ENCODE measurements at regions not wholly inside any gene's neighbourhood (a gene's known extent, or its start where the extent isn't known, plus 50 kb on each side); places are given as distances from the start of the nearest gene placed in this dataset.

DNA sequence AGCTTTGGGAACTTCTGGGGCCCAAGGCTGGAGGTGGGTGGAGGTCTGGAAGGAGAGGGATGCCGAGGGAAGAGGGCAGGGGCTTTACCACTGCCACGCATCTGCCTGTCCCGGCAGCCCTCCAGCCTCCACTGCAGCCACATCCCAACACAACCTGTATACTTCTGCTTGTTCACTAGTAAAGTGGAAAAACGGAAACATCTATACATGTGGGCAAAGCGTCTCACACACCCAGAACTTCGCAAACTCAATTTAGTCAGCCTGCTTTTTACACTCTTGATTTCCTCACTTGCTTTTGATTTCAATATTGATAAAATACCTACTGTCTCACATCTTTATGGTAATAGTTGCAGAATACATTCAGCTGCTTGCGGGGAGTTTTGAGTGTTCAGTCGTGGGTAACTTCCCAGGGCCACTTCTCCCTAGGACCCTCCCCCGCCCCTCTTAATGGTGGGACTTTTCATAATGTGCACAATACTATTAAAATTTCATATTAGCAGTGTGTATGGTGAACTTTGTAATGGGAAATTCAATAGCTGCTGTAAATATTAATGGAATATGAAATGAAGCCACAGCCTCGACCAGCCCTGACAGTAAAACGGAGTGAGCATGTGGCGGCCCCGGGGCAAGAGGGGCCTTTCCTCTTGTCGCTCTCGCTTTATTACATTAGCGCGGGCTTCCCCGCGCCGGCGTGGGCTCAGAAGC lies 85.2 kb downstream of the NR2F2 start:
- DNase-seq: no peak

DNA sequence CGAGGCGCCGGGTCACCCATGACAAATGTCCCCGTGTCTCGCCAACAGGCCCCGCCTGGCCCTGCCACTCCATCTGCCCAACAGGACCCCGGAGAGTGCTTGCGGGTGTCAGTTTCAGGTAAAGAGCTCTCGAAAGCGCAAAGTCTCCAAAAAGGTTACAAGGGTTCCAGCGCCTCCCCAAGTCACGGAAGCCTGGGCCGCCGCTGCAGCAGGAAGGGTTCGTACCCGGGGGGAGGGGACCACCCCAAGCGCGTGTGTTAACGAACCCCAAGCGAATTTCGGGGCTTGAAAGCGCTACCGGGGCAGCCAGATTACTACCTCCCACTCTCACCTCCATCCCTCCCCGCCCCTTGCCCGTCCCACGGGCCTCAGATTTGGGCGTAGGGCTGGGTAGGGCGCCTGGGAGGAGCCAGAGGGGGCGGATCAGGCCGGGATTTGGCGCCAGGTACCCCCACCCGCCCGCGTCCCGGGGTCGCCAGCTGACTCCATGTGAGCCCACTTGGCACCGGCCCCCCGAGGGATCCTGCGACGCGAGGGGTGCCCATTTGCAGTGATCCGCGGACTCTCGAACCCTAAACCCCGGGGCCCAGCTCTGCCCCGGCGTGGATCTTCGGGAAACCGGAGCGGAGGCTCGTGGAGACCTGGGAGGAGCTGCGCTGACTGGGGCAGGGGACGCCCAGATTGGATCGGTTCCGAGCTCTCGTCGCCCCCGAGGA lies 85.9 kb downstream of the NR2F2 start:
- no peak for DNase-seq

DNA sequence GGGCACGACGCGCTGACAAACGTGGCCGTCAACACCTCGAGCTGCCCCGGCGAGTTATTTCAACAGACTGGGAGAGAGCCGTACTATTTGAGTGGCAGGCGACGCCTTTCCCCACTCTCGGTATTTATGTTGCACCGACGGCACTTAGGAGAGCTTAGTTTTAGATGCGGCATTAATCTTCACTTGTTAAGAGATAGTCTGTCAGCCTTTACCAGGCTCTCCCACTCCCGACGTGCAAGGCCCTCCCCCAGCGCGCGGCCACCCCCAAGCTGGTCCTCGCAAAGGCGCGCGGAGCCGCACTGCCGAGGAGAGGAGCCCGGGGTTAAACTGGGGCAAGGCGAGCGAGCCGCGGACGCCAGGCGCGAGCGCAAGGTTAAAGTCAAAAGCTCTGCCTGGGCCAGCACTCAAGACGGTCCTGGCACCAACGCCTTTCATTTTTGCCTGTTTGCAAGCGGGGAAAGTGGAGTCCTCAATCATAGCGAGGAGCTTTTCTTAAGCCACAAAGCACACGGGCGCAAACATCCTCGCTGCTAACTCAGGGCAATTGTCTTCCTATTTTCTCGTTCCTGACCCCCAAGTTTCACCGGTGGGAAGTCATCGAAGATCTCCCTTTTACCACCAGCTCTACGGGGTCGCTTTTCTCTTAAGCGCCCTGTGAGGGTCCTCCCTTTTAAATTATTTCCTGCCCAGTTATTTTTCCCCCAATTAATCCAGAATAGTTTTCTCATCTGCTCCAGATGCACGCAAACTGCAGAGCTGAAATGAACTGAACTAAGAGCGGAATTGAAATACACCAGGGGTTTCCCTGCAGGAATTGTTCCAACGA lies 86.6 kb downstream of the NR2F2 start:
- no peak for DNase-seq

DNA sequence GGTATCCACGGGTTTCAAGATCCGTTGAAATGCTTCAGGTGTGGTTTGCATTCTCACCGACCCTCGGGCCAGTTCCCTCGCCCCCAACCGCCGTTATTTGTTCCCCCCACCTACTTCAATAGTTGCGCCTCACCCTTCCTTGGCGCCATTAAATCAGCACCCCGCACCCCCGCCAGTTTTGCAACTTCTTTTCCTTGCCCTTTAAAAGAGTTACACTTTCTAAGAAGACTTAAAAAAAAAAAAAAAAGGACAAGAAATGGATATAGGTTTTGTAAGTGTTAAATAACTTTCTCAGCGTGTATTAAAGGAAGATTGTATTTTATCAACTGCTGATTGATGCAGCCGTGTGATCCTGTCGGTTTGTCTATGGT lies 87.2 kb downstream of the NR2F2 start:
- no peak for DNase-seq

DNA sequence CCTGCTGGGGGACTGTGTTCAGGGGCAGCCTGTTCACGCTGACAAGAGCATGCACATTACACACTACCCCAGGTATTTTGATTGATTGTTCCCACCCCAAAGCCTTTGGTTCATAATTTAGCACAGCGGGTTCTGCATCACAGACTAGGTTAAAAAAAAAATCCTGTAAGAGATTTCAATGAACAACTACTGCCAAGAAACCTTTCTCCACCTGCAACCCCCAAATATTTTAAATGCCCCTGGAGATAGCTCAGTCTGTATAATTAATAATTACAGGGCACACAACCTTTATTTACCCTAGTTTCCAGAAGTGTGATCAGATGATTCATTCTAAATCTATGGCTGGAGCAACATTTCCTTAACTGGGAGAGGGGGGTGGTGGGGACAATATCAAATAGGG lies 87.6 kb downstream of the NR2F2 start:
- DNase-seq: no peak

DNA sequence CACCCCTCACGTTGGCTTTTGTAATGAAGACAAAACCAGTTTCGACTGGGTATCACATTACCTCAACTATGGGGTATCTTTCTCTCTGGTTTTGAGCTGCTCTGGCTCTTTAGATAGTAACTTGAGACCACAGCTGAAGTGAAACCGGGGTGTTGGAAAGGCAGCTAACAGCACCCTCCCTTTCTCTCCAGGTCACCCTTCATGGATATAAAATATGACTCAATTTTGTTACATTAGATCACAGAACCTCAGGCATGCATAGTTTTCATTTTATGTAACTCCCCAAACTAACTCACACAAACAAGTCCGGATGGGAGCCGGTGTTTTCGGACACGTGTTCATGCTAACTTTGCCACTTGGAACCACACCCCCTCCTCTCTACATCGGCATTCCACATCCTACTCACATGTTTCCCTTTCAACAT lies 90.7 kb downstream of the NR2F2 start:
- DNase-seq: no peak

DNA sequence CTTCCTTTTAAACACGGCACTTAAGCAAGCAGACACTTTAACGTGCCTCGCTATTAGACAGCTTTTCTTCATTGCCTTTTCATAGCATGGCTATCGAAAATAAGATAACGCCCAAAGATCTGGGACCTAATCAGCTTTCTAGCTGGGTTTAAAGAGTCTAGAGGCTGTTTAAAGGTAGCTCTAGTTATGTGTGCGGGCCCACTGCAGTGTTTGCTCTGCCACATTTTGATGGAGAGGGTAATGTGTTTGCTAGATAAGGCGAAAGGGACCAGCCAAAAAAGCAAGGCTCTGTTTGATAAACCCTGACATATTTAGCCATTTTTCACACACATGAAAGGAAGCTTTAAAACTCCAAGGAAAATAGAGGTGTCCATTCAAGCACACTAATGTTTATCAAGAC lies 91.6 kb downstream of the NR2F2 start:
- DNase-seq: no peak

DNA sequence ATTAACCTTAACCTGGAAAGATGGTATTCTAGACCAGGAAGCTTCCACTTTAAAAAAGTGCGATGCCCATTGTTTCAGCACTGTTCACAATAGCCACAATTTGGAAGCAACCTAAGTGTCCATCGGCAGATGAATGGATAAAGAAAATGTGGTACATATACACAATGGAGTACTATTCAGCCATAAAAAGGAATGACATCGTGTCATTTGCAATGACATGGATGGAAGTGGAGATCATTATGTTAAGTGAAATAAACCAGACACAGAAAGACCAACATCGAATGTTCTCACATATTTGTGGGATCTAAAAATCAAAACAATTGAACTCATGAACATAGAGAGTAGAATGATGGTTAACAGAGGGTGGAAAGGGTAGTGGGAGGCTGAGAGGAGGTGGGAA lies 94.2 kb downstream of the NR2F2 start:
- DNase-seq: no peak

DNA sequence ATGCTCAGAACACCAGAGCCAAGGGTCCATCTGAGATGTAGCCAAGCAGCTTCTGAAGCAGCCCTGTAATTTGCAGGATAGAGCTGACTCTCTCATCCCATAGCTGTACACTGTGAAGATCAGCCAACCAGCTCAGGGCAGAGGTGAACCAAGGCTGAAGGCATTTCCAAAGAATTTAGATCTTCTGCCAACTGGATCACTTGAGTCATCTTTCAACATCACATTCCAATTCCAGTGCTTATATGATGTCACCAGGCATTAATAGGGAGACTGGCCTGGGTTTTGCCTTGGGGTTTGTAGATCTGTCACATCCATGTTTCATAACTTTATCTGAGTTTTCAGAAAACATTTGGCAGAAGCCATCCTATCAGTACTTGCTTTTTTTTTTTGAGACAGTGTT lies 98.2 kb downstream of the NR2F2 start:
- no peak for DNase-seq

DNA sequence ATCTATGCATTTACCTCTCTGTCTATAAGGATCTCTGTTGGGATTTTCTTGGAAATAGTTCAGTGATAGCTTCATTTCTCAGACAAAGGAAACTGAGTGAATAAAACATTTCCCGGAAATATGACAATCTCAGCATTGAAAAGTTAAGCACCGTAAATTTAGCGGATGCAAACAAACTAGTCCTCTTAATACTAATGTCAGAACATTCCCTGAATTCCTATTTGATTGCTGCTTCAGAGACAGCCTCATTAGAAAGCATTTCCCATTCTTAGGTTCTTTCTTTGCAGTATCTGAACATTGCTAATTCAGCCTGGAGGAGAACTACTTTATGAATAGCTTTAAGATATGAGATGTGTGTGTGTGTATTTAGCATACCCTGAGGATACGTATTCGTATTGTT lies 101.3 kb downstream of the NR2F2 start:
- DNase-seq: no peak

DNA sequence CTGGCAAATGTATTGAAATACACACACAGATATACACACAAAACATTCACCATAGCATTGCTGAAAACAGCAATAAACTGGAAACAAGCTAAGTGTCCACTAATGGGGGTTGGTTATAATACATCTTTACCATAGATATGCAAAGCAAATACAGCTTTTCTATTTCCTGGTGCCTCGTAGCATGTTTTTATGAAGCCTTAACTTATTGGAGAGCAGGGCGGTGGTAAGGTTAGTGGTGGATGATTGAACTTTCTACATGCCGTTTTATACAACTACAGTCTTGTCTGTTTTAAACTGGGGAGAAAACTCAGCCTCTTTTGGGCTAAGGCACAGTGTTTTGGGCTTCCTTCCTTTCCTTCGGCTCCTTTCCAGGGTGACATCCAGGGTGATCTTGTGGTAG lies 104.5 kb downstream of the NR2F2 start:
- no peak for DNase-seq

DNA sequence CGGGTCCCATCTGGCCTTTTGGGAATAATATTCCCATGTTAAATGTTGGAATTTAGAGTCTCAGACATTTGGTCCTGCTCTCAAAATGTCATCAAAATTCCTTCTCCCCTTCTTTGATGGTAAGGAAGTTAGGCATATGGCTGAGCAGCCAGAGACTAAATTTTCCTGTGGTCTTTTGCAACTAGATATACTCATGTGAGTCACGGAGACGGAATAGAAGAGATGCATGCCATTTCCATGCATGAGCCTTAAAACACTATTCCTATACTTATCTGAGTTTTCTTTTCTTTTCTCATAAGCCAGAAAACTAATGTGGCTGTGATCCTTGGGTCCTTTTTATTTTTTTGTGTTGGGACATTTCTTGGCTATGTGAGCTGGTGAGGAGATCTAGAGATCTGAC lies 105.3 kb downstream of the NR2F2 start:
- DNase-seq: no peak

DNA sequence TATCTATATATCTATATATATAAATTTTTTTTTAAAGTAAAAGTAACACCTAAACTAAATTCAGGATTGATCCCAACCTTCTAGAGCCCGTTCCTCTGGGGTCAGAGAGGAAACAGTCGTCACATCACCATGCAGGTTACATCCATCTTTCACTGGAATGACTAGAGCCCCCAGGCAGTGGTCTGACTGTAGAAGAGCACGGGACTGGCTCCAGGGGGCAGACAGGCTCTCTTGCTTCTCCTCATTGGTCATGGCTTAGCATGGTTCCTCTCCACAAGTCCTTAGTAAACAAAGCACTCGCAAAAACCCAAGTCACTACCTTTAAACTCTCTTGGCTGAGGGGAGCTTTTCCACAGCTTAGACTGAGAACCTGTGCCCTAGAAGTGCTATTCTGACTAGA lies 110.5 kb downstream of the NR2F2 start:
- DNase-seq: no peak

DNA sequence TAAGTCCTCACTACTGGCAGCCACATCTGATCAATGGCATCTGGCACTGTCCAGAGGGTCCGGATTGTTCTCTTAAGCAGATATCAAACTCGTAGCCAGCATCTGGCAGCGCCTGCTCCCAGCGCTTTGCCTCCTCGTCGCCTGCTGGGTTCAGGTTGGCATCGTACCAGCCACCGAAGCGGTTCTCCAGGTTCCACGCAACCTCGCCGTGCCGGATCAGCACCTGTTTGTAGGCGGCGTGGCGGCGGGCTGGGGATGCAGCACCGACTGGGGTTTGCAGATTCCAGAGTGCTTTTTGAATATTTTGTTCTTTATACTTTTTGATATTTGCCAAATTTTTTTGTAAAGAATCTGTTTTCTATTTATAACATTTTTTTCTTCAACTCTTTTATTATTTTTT lies 111.6 kb downstream of the NR2F2 start:
- DNase-seq: no peak

DNA sequence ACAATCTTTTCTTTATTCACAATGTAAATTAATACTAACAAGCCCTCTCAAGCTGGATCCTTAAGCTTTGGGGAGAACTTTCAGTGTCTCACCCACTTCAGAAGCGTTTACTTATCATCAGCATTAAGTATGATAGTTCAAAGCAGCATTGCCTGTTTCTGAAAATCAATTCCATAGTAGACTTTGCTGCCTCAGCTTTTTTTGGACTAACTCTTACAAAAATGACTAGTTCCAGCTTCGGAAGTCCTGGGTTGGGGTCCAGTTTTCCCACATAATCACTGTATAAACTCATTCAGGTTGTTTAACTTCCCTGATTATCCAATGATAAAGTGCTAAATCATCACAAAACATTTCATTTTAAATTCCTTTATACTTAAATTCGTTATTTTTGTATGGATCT lies 114.4 kb downstream of the NR2F2 start:
- DNase-seq: no peak

DNA sequence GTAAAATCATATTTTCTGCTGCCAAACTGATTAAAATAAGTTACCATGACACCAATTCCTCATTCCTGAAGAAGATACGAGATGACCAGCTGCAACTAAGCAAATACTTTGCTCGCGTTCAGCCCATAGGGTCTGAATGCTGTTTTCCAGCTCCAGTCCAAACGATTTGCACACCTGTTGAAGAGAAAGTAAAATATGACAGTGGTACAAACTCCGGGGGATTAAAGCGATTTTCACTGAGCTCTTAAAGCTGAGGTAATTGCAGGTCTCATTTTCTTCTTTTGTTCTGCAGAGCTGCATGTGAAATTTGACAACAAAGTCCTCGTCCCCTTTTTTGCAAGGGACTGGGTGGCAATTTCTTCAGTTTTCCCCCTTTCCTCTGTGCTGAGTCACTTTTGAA lies 118.4 kb downstream of the NR2F2 start:
- DNase-seq: peak; percentile 3

DNA sequence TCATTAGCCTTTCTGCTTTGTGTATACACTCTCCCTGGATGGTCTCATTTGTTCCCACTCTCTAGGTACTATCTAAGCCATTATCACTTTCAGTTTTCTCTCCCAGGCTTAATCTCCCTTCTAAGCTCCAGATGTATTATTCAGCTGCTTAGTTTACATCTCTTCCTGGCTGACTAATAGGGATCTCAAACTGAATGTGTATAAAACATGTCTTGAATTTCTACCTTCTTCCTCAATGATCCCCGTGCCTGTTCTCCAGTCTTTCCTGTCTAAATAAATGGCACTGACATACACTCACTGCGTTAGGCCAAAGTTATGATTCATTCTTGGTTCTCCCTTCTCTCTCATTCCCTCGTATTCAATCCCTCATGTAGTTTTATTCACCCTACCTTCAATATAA lies 127.3 kb downstream of the NR2F2 start:
- no peak for DNase-seq

DNA sequence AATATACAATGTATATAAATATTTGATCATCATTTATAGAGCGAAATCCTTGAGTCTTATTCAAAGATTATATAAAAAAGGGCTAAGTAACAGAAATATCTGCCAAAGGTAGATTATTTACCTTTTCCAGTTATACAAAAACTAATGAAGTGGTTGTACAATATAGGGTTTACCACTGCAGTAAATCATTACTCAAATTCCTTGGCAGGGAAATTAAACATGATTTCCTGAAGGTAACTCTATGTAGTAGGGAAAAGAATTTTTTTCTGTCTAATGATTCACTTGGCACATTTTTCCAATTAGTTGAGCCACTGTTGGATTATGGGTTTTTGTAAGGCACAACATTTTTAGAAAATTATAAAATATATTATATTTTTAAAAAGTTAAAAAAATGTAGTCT lies 129.6 kb downstream of the NR2F2 start:
- DNase-seq: no peak

DNA sequence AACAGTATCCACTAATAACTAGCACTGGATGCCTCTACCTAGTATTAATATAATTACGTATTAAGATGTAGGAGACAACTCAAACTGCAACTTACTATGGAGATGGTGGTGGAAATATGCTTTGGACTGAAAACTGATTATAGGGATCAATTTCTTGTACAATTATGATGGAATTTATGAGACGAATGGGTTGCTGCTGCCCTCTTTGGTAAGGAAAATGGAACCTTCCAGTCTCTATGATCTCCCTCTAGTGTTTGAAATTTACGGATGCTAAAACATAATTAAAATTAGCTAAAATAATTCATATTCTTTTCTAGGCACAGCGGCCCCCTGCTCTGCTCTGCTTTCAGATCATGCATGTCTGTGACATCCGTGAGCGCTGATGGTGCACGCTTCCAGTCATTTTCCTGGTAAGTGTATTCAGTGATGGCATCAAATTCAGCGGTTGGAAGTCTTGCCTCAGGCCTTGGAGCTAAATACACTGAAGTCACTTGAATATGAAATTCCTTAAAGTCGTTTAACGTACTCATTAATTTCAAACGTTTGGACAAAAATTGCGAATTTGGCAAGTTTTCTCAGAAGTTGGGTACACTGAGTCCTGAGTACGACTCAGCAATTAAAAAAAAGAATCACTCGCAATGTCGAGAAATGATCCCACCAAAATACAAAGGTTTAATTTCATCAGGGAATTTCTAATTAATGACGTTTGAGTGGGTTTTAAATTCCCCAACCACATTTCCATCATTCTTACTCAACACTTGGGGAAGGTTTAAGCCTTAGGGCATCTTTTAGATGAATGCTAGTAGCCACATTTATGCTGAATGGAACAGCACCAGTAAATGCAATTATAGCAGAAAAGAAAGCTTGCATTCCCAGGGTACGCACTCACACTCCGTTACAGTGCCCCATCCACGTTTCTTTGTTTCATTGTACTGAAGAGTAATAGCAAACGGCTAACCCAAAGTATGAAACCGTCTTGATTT lies 132.6 kb downstream of the NR2F2 start:
- no peak for DNase-seq

DNA sequence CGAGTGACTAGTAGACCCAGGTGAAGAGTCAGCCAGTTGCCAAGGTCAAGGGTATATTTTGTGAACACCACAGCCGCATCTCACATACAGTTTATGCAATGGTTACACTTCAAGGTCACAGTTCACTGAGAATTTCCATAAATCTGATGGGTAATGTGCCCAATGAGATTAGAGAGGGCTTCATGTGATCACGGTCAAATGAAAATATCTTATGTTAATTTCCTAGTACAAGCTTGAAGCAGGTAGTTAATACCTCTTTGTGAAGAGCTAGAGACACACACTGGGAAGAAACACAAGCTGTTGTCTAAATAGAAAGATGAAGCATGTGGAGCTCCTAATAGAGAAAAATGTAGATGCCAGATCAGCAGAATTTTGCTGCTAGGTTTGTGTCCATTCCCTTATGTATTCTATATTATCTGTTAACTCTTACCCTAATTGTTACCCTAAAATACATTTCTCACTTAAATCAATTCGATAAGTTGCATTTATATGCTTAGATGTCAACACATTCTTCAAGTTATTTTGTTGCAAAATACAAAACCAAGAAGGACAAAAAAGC lies 136.0 kb downstream of the NR2F2 start:
- no peak for DNase-seq

DNA sequence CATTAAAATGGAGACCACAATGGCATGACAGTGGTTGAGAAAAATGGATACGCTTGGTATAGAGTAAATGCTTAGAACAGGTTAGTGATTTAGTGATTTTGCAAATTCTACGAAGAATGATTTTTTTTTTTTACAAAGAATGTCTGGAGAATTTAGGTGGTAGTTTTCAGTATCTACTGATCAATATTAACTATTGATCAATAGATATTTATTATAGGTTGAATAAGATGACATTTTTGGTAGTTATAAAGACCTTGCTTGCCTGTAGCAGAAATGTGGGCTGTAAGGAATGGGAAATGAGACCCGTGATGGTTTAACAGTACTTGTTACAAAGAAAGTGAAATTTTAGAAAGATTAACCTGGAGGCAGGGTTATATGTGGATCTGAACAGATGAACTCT lies 137.5 kb downstream of the NR2F2 start:
- DNase-seq: no peak

DNA sequence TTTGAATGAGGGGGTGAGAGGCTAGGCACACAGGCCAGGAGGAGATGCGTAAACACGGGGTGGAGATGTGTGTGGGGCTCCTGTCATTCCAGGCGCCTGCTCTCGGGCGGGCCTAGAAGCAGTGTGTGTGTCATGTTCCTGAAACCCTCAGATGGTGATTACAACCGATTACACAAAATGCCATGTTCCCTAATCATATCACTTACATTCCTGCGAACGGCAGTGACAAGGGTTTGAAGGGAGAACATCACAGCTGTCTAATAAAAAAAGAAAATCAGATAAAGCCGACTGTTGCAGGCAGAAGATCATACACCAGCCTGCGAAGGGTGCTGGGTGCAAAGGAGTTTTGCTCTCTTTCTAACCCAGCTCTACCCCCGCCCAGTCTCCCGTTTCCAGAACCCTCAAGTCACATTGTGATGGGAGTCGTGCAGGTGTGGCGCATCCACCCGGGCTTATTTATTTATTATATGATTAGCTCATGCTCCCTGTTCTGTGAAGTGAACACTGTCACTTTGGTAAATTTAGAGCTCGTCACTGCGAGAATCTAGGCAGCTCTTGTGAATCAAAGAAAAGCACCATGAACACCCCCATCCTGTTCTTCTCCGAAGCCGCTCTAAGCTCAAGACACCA lies 140.3 kb downstream of the NR2F2 start:
- DNase-seq: no peak

Measured in NCI-H1436 (cell line).